ENCODE measurements at regions not wholly inside any gene's neighbourhood (a gene's known extent, or its start where the extent isn't known, plus 50 kb on each side); places are given as distances from the start of the nearest gene placed in this dataset.

GRCh38 chr4:146098397-146098796 lies 77.1 kb upstream of the LSM6 start:
- TF ChIP-seq, protein P1, sequence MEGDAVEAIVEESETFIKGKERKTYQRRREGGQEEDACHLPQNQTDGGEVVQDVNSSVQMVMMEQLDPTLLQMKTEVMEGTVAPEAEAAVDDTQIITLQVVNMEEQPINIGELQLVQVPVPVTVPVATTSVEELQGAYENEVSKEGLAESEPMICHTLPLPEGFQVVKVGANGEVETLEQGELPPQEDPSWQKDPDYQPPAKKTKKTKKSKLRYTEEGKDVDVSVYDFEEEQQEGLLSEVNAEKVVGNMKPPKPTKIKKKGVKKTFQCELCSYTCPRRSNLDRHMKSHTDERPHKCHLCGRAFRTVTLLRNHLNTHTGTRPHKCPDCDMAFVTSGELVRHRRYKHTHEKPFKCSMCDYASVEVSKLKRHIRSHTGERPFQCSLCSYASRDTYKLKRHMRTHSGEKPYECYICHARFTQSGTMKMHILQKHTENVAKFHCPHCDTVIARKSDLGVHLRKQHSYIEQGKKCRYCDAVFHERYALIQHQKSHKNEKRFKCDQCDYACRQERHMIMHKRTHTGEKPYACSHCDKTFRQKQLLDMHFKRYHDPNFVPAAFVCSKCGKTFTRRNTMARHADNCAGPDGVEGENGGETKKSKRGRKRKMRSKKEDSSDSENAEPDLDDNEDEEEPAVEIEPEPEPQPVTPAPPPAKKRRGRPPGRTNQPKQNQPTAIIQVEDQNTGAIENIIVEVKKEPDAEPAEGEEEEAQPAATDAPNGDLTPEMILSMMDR (optimal IDR thresholded peaks at IDR 0.05 in 1 of 3, IDR thresholded peaks at IDR 0.05 in 1 of 3, conservative IDR thresholded peaks at IDR 0.05 in 1 of 3; ENCODE audit: extremely low read depth in 1 of 3, insufficient read depth in 2 of 3, low read length in 3 of 3): no peak
- no peak for TF ChIP-seq EZH2 (IDR thresholded peaks at IDR 0.05; ENCODE audit: low read length)

Measured in keratinocyte (primary cell).